Esophagus muscularis mucosa (tissue), 4 donors: ENCODE measurements at regions not wholly inside any gene's neighbourhood (a gene's known extent, or its start where the extent isn't known, plus 50 kb on each side); places are given as distances from the start of the nearest gene placed in this dataset.

Experiments
- DNase-seq: peaks from one replicate; pipeline ENCODE4 v3.0.0-alpha.2; 2017; ENCODE audit errors: extremely low spot score
- H3K27ac ChIP-seq, 4 donors: fragments of 200-600 bp; sonication (generic); replicated peaks in 1 of 4; 1 replicate in 3 of 4; 2 replicates in 1 of 4; pipeline ENCODE4 v1.5.1; 2016 to 2019; ENCODE audit warnings: mild to moderate bottlenecking in 1 of 4
- H3K27me3 ChIP-seq, 4 donors: fragments of 200-600 bp; sonication (generic); one replicate each; pipeline versions ENCODE4 v1.5.1 to v1.6.0; 2016 to 2019
- H3K36me3 ChIP-seq, 4 donors: fragments of 200-600 bp; sonication (generic); one replicate each; pipeline ENCODE4 v1.5.1; 2016 to 2019
- H3K4me1 ChIP-seq, 4 donors: fragments of 200-600 bp; sonication (generic); one replicate each; pipeline ENCODE4 v1.5.1; 2016 to 2019
- H3K4me3 ChIP-seq, 4 donors: fragments of 200-600 bp; sonication (generic); 1 replicate in 2 of 4; 2 replicates in 2 of 4; pipeline ENCODE4 v1.5.1; 2016 to 2019; ENCODE audit warnings: mild to moderate bottlenecking in 4 of 4, moderate library complexity in 1 of 4
- H3K9me3 ChIP-seq, 4 donors: fragments of 200-600 bp; sonication (generic); 1 replicate in 3 of 4; 2 replicates in 1 of 4; pipeline ENCODE4 v1.5.1; 2016 to 2019
- CTCF ChIP-seq, 3 experiments: fragments of 200-600 bp in 2 of 3; fragments of 450-650 bp in 1 of 3; sonication (generic) in 2 of 3; IDR thresholded peaks; one replicate each; pipeline ENCODE4 v1.5.1; 2017 to 2019; ENCODE audit warnings: antibody characterized with exemption in 3 of 3, mild to moderate bottlenecking in 2 of 3, moderate library complexity in 1 of 3
- EP300 ChIP-seq: sonication (generic); formaldehyde crosslinking; IDR thresholded peaks from one replicate; pipeline ENCODE4 v1.6.1; 2017; ENCODE audit warnings: antibody characterized with exemption
- POLR2A ChIP-seq: fragments of 450-650 bp; IDR thresholded peaks from one replicate; pipeline ENCODE4 v1.6.1; 2017; ENCODE audit warnings: antibody characterized with exemption, moderate library complexity, mild to moderate bottlenecking, low read depth
- POLR2AphosphoS5 ChIP-seq, 2 donors: sonication (generic); formaldehyde crosslinking; IDR thresholded peaks; one replicate each; pipeline ENCODE4 v1.6.1; 2017; ENCODE audit warnings: antibody characterized with exemption in 2 of 2
- WGBS: methylation state at CpG from one replicate; pipeline ENCODE4 v1.1.5; 2018; 5-methylcytosine and 5-hydroxymethylcytosine counted together
- intact Hi-C: fragments of 100-400 bp; cut with DNase I; formaldehyde crosslinking; loops from one replicate; pipeline ENCODE4 v1.15.1; 2023

GRCh38 chr18:29198834-29199233 is 1021.9 kb upstream of the CDH2 start:
- Histone ChIP-seq H3K27ac (no peak overlapping the region), H3K4me3 (no peak overlapping the region), H3K27me3 (no peaks in the 10 kb centered on the region), H3K36me3 (no peaks in the 10 kb centered on the region), H3K4me1 (no peaks in the 10 kb centered on the region), H3K9me3 (no peaks in the 10 kb centered on the region)
- TF ChIP-seq POLR2AphosphoS5 (IDR thresholded peaks at IDR 0.05) = no peak
- no peak for TF ChIP-seq CTCF (IDR thresholded peaks at IDR 0.05)
- no peak for TF ChIP-seq EP300
- no peak for TF ChIP-seq POLR2A
- DNase-seq = no peak
- 89% methylated on average over 3 of the region's 3 CpGs for WGBS
- intact Hi-C loops = no loop called here

GRCh38 chr18:29196307-29196706 is 1019.4 kb upstream of the CDH2 start:
- H3K27ac ChIP-seq = no peak overlapping the region

GRCh38 chr18:29191263-29191662 is 1014.3 kb upstream of the CDH2 start:
- Histone ChIP-seq H3K4me3 (no peak overlapping the region), H3K36me3 (no peaks in the 10 kb centered on the region), H3K9me3 (no peaks in the 10 kb centered on the region), H3K27me3 (no peaks in the 10 kb centered on the region), H3K4me1 (no peaks in the 10 kb centered on the region), H3K27ac (no peak overlapping the region)
- no peak for DNase-seq
- no peak for TF ChIP-seq POLR2A
- TF ChIP-seq POLR2AphosphoS5 (IDR thresholded peaks at IDR 0.05) = no peak
- no peak for TF ChIP-seq CTCF (IDR thresholded peaks at IDR 0.05)
- intact Hi-C loops = no loop called here
- 78% methylated on average over 3 of the region's 3 CpGs for WGBS

More at GRCh38 chr18:29196307-29196706, 1019.4 kb upstream of the CDH2 start:
- 95% methylated on average over 3 of the region's 3 CpGs for WGBS
- Histone ChIP-seq H3K9me3 (no peaks in the 10 kb centered on the region), H3K4me3 (no peak overlapping the region), H3K4me1 (no peaks in the 10 kb centered on the region), H3K27me3 (no peaks in the 10 kb centered on the region), H3K36me3 (no peaks in the 10 kb centered on the region)
- TF ChIP-seq POLR2A (no peak), CTCF (IDR thresholded peaks at IDR 0.05) (no peak)
- intact Hi-C loops = no loop called here
- no peak for DNase-seq

DNA sequence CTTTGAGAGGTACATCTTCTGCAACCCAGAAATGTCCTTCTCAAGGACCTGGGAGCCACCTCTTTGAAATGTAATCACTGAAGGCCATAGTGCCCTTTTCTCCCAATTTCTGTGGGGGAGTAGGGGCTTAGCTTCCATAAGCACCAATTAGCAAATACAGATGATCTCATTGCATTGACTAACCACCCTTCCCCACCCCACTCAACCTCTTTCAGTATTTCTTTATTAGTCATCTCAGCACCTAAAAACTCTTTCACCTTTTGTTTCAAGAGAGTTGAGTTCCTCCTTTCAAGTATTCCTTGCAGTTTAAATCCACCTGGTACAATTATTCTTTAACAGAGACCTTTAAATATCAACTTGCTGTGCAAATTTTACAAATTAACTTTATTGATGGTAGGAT is 1011.8 kb upstream of the CDH2 start:
- TF ChIP-seq POLR2AphosphoS5 (IDR thresholded peaks at IDR 0.05) (no peak), CTCF (IDR thresholded peaks at IDR 0.05) (no peak), EP300 (no peak), POLR2A (no peak)
- no peaks in the 10 kb centered on the region for H3K9me3 ChIP-seq
- H3K27ac ChIP-seq = no peak overlapping the region
- no peak overlapping the region for H3K4me3 ChIP-seq
- H3K27me3 ChIP-seq = no peaks in the 10 kb centered on the region
- intact Hi-C loops = no loop called here
- no peak for DNase-seq
- no peaks in the 10 kb centered on the region for H3K4me1 ChIP-seq
- no peaks in the 10 kb centered on the region for H3K36me3 ChIP-seq

DNA sequence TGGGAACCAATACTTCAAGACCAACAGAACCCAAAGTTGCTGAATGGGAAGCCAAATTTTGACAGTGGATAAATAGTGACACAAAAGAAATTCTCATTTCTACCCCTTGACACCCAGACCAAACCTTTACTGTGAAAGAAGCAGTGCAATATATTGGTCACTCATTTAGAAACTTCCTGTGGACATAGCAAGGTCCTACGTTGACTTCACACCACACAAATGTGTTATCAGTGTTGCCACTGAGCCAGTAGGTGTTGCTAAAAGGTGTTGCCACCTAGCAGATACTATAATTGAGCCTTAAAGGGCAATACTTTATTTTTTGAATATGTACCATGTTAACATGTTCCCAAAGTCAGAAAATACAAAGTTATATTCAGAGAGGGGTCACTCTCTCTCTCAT is 1008.9 kb upstream of the CDH2 start:
- intact Hi-C loops = no loop called here
- Histone ChIP-seq H3K4me3 (no peak overlapping the region), H3K36me3 (no peaks in the 10 kb centered on the region), H3K4me1 (peaks cover 0 to 14% (median 7%) of the 10 kb centered on the region in 4 donors), H3K27ac (no peak overlapping the region), H3K9me3 (no peaks in the 10 kb centered on the region), H3K27me3 (no peaks in the 10 kb centered on the region)
- DNase-seq = no peak
- TF ChIP-seq EP300 (no peak), CTCF (IDR thresholded peaks at IDR 0.05) (no peak), POLR2A (no peak), POLR2AphosphoS5 (IDR thresholded peaks at IDR 0.05) (no peak)
- WGBS = 75% methylated on average over 1 of the region's 1 CpG
